OCI-LY3 (cell line): ENCODE measurements at regions not wholly inside any gene's neighbourhood (a gene's known extent, or its start where the extent isn't known, plus 50 kb on each side); places are given as distances from the start of the nearest gene placed in this dataset.

ENCODE experiments used
- EZH2phosphoT487 ChIP-seq: fragments of 200-600 bp; shearing (Covaris generic); IDR thresholded peaks from 2 replicates; pipeline ENCODE4 v1.6.1; 2018; ENCODE audit warnings: antibody characterized with exemption, mixed run types, low read depth
- TF ChIP-seq, protein P1 (sequence below): fragments of 200-600, 300-600 bp; sonication (generic); IDR thresholded peaks from 2 replicates; pipeline ENCODE4 v1.5.1; 2014; ENCODE audit warnings: antibody characterized with exemption, low read length, low read depth

DNA sequence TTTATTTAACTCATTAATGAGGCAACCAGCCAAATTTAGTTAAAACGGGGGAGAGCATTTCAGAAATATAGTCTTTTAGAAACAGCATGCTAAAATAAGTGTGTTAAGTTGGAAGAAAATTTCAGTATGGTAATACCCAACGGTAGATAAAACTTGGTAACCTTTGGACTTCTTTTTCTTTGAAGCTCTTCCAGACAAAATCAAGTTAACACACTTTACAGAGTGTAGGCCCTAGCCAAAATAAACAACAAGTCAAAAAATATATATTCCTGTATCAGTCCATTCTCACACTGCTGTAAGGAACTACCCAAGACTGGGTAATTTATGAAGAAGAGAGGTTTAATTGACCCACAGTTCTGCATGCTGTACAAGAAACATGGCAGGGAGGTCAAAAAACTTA lies 279.6 kb downstream of the HIVEP2 start:
- TF ChIP-seq, protein P1, sequence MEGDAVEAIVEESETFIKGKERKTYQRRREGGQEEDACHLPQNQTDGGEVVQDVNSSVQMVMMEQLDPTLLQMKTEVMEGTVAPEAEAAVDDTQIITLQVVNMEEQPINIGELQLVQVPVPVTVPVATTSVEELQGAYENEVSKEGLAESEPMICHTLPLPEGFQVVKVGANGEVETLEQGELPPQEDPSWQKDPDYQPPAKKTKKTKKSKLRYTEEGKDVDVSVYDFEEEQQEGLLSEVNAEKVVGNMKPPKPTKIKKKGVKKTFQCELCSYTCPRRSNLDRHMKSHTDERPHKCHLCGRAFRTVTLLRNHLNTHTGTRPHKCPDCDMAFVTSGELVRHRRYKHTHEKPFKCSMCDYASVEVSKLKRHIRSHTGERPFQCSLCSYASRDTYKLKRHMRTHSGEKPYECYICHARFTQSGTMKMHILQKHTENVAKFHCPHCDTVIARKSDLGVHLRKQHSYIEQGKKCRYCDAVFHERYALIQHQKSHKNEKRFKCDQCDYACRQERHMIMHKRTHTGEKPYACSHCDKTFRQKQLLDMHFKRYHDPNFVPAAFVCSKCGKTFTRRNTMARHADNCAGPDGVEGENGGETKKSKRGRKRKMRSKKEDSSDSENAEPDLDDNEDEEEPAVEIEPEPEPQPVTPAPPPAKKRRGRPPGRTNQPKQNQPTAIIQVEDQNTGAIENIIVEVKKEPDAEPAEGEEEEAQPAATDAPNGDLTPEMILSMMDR = no peak
- no peak for TF ChIP-seq EZH2phosphoT487
